GM11168 (cell line): ENCODE measurements at regions not wholly inside any gene's neighbourhood (a gene's known extent, or its start where the extent isn't known, plus 50 kb on each side); places are given as distances from the start of the nearest gene placed in this dataset.
"Not testable (repeated sequence)": the region's sequence is repeated elsewhere in the genome, so short reads cannot be mapped to it uniquely, and the experiment has no call there.

Source experiments
- in situ Hi-C: fragments of 300-500 bp; cut with MboI; formaldehyde crosslinking; loops from one replicate; pipeline ENCODE4 v1.12.0; 2022; ENCODE audit warnings: low sequenced_read_pairs; ENCODE audit not compliant: unreplicated experiment

DNA sequence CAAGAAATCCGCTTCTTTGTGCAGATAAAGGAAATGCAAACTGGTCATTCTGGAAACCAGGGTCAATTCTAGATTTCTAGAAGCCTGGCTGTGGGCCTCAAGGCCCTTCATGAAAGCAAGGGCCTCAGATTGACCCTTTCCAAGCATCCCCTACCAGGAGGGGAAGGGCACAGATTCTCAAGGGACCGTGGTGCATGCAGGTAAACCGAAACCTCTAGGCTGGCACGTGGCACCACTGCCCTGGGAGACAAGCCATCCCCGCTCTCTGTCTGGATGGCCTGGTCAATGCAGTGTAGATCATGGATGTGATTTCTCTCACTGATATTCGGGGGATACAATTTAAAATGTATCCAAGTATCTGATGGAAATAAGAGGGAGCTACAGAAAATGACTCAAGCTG, 69.4 kb downstream of the TOMM20 start:
- in situ Hi-C loops: no loop called here

DNA sequence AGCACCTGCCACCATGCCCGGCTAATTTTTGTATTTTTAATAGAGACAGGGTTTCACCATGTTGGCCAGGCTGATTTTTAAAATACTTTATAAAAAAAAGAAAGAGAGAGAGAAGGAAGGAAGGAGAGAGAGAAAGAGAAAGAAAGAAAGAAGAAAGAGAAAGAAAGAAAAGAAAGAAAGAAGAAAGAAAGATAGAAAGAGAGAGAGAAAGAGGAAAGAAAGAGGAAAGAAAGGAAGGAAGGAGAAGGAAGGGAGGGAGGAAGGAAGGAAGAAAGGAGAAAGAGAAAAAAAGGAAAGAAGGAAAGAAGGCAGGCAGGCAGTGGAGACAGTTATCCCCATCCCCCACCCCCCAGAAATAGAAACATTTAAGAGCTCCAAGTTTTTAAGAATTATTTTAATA, 69.9 kb downstream of the TOMM20 start:
- in situ Hi-C loops: no loop called here

DNA sequence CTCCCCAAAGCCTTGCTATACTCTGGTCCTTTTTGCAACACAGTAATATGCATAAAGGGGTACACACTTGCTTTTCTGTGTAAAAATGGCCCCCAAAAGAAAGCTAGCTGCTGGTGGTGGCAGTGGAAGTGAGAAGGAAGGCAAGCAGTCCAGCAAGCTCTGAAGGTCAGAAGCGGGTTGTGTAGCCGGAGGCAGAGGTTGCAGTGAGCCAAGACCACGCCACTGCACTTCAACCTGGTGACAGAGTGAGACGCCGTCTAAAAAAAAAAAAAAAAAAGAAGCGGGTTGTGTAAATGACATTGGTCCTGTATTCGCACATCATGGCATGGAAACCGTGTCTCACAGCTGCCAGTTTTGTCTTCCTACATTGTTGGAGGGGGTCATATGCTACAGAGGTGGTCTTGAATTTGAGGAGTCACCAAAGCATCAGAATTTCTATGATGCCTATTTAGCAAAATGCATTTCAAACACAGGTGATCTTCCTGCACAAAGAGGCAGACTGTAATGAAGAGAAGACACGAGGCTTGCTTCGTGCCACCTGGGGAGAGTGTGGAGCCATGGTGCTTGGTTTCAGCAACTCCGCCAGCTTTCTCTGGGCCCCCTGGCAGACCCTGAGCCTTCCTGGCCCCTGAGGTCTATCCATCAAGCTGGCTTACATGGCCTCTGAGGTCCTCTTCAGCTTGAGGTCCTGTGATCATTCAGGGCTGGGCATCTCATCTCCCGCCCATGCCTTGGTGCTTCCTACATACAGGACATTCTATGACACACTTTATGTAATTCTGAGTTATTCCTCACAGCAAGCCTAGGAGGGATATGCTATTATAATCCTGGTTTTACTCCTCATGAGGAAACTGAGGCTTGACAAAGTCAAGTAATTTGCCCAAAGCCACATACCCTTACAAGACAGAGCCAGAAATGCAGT, 71.0 kb downstream of the TOMM20 start:
- in situ Hi-C loops: no loop called here

DNA sequence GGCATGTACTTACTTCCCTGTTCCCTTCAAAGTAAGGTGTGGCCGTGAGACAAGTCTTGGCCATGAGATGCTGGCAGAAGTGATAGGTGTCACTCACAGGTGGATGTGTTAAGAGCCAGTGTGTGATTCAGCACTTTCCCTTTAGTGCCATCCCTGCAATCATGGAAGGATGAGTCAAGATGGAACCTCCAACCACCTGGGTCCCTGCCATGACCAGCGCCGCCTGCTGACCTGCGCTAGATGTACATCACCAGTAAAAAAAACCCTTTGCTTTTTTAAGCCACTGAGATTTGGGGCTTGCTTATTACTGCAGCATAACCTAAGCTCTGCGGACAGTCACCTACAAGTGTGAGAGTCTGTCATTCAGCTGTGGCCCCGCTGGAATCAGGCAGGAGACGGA, 71.7 kb downstream of the TOMM20 start:
- in situ Hi-C loops: no loop called here

DNA sequence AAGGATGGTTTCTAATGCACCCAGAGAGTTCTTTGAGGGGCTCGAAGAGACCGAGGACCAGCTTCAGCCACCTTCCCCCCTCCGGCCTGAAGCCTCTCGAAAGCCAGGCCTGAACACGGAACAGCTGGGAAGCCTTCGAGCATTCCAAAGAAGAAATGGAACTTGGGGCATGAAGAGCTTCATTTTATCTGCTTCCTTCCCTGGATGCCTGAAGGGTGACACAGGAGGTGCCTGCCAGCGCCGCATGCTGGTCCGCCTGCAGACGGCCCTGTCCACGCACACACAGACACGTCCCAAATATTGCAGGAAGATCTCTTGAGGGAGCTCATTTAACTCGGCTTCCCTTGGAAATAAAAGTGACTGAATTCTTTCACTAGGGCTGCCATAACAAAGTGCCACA, 73.7 kb downstream of the TOMM20 start:
- in situ Hi-C loops: no loop called here

GRCh38 chr1:235054466-235054865, 74.2 kb downstream of the TOMM20 start:
- in situ Hi-C loops: no loop called here

DNA sequence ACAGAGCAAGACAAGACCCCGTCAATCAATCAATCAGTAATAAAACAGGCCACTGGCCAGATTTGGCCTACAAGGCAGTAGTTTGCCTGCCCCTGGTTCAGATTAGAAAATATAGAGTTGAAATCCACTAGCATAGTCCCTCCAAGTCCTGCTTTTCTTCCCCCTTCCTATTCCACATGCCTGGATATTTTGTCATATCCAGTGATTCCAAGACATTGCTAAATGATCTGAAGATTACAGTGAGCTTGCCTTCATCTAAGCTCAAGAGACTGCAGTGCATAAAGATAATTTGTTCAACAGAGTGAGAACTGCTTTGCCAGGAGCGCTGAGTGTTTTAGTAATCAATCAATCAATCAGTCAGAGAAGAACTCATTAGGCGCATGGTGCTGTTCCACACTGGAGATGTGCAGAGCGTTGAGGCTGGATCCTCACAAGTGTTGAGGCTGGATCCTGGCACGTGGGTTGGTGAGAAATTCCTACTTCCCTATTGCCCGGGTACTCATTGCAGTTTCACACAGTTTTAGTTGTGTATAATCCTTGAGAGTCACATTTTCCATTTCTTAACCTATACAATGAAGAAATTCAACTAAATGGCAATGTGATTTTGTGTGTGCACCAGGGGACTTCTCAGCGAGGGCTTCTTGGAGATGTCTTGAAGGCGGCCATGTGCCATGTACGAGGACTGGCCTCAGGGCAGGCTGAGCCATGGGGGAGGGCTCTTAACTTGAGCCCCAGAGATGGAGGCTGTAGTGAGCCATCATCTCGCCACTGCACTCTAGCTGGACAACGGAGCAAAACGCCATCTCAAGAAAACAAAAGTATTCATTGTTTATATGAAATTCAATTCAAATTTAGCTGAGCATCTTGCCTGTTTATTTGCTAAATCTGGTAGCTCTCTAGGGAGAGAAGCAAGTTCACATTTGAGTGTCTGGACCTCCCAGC, 76.3 kb downstream of the TOMM20 start:
- in situ Hi-C loops: no loop called here

DNA sequence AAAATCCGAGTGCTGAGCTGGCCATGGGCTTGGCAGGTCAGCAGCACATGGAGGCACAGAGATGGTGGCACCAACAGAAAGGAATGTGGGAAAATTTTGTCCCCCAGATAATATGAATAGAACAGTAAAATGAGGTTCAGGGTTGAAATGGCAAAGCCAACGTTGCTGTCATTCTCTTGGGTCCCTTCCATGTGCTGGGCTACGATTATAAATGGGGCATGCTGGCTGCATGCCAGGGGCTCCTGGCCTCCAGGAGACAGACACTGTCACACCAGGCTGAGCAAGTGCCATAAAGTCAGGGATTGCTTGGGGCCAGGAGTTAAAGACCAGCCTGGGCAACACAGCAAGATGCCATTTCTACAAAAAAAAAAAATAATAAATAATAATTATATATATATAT, 77.1 kb downstream of the TOMM20 start:
- in situ Hi-C loops: no loop called here

- in situ Hi-C loops: no loop called here
Observed at GRCh38 chr1:235050911-235051360, 77.7 kb downstream of the TOMM20 start.

DNA sequence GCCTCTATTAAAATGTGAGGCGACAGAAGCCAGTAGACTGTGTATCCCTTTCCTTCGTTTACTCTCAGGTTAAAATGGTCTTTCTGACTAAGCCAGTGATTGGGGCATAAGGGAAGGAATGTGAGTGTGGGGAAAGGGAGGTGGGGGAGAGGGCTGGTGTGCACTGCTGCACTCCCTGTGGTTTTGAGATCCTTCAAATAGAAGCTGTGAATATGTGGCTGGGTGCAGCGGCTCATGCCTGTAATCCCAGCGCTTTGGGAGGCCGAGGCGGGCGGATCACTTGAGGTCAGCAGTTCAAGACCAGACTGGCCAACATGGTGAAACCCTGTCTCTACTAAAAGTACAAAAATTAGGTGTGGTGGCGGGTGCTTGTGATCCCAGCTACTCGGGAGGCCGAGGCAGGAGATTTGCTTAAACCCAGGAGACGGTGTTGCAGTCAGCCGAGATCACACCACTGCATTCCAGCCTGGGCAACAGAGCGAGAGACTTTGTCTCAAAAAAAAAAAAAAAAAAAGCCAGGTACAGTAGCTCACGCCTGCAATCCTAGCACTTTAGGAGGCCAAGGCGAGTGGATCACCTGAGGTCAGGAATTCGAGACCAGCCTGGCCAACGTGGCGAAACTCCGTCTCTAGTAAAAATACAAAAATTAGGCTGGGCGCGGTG, 78.8 kb downstream of the TOMM20 start:
- in situ Hi-C loops: not testable (repeated sequence)

GRCh38 chr1:235049217-235049616, 79.4 kb downstream of the TOMM20 start:
- in situ Hi-C loops: no loop called here

GRCh38 chr1:235047331-235047871, 81.2 kb downstream of the TOMM20 start:
- in situ Hi-C loops: no loop called here

GRCh38 chr1:235045921-235046601, 82.6 kb downstream of the TOMM20 start:
- in situ Hi-C loops: no loop called here

- in situ Hi-C loops: no loop called here
Observed at GRCh38 chr1:235045034-235045690, 83.5 kb downstream of the TOMM20 start.

DNA sequence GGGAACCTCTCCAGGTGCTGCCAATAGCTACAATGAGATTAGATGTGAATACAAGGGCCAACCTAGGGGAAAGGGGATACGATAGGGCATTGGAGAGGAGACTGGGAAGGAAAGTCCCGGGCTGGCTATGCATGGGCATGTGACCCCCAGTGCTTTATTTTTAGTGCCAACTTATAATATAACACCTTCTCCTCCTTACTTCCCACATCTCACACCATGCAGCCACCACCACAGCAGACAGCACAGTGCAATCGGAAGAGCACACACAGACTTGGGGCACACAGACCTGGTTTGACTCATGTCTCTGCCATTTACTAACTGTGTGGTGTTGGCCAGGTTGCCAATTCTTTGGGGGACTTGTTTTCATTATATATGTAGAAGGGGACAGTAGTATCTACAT, 85.4 kb downstream of the TOMM20 start:
- in situ Hi-C loops: no loop called here

GRCh38 chr1:235038701-235039100, 89.9 kb downstream of the TOMM20 start:
- in situ Hi-C loops: no loop called here

- in situ Hi-C loops: no loop called here
Observed at GRCh38 chr1:235035928-235036327, 92.7 kb downstream of the TOMM20 start.

- in situ Hi-C loops: no loop called here
Observed at GRCh38 chr1:235030919-235031596, 97.6 kb downstream of the TOMM20 start.

DNA sequence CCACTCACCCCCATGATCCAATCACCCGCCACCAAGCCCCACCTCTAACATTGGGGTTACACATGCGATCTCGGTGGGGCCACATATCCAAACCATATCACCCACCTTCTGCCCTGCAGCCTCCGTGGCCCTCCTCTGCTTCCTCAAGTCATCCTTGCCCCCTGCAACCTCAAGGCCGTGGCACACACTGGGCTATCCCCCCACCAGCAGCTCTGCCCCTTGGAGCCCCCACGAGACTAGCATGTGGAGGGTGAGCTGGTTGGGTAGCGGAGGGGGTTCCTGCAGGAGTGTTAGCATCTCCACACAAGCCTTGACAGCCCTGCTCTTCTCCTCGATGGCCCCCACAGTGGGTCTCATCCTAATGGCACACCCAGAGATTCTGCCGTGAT, 100.8 kb downstream of the TOMM20 start:
- in situ Hi-C loops: no loop called here
